Endodermal cell (in vitro differentiated cells): ENCODE measurements at regions not wholly inside any gene's neighbourhood (a gene's known extent, or its start where the extent isn't known, plus 50 kb on each side); places are given as distances from the start of the nearest gene placed in this dataset.

Source experiments
- DNase-seq: peaks from one replicate; pipeline ENCODE4 v3.0.0-alpha.2; 2017
- H3K27ac ChIP-seq: 2 replicates; pipeline ENCODE4 v1.5.1; 2013; ENCODE audit warnings: mild to moderate bottlenecking, low read depth, low read length, moderate library complexity
- H3K27me3 ChIP-seq: 2 replicates; pipeline ENCODE4 v1.6.1; 2013; ENCODE audit warnings: mild to moderate bottlenecking, low read length, moderate library complexity; ENCODE audit not compliant: insufficient read depth, control insufficient read depth, poor library complexity, severe bottlenecking
- H3K36me3 ChIP-seq: 2 replicates; pipeline ENCODE4 v1.7.0; 2013; ENCODE audit warnings: mild to moderate bottlenecking, low read length, moderate library complexity; ENCODE audit not compliant: control insufficient read depth, insufficient read depth
- H3K4me1 ChIP-seq: one replicate; pipeline ENCODE4 v1.7.0; 2013; ENCODE audit warnings: low read length; ENCODE audit not compliant: control insufficient read depth, insufficient read depth
- H3K4me3 ChIP-seq: 2 replicates; pipeline ENCODE4 v1.5.1; 2013; ENCODE audit warnings: mild to moderate bottlenecking, low read length, moderate library complexity
- H3K9ac ChIP-seq: 2 replicates; pipeline ENCODE4 v1.6.1; 2013; ENCODE audit warnings: mild to moderate bottlenecking, low read length, moderate library complexity; ENCODE audit not compliant: poor library complexity, severe bottlenecking; ENCODE audit errors: extremely low read depth
- H3K9me3 ChIP-seq: 2 replicates; pipeline ENCODE4 v1.6.1; 2013; ENCODE audit warnings: mild to moderate bottlenecking, low read length, moderate library complexity; ENCODE audit not compliant: control insufficient read depth
- H3K27ac Mint-ChIP-seq: 2 replicates; pipeline ENCODE4 v1.8.0; 2020; ENCODE audit warnings: mixed read lengths
- H3K27me3 Mint-ChIP-seq: 2 replicates; pipeline ENCODE4 v1.8.0; 2021; ENCODE audit warnings: mild to moderate bottlenecking, mixed read lengths; ENCODE audit not compliant: insufficient read depth
- H3K36me3 Mint-ChIP-seq: 2 replicates; pipeline ENCODE4 v1.8.0; 2020; ENCODE audit warnings: low read depth, mixed read lengths
- H3K4me1 Mint-ChIP-seq: 2 replicates; pipeline ENCODE4 v1.8.0; 2020; ENCODE audit warnings: mixed read lengths
- H3K4me3 Mint-ChIP-seq: 2 replicates; pipeline ENCODE4 v1.8.0; 2020; ENCODE audit warnings: mild to moderate bottlenecking, moderate library complexity, mixed read lengths
- H3K9me3 Mint-ChIP-seq: 2 replicates; pipeline ENCODE4 v1.8.0; 2020; ENCODE audit warnings: mild to moderate bottlenecking, mixed read lengths
- WGBS, 2 experiments: methylation state at CpG; one replicate each; pipeline versions ENCODE4 v1.1.5 to v1.1.7; 2013; ENCODE audit warnings: missing lambda C conversion rate in 2 of 2, mixed read lengths in 1 of 2; ENCODE audit not compliant: insufficient coverage in 1 of 2, insufficient read length in 1 of 2; 5-methylcytosine and 5-hydroxymethylcytosine counted together
- TF ChIP-seq, protein P1 (sequence below): fragments of 200-600 bp; sonication (generic); conservative IDR thresholded peaks from 2 replicates; pipeline ENCODE4 v1.5.0; 2021; ENCODE audit warnings: antibody characterized with exemption, mild to moderate bottlenecking

GRCh38 chr22:48347311-48347710 is 1480.4 kb downstream of the BRD1 start:
- no peaks in the 10 kb centered on the region for H3K27me3 ChIP-seq
- no peak overlapping the region for H3K4me3 Mint-ChIP-seq
- 83 to 88% methylated on average over 6 to 9 of the region's 9 CpGs for WGBS, 2 experiments
- H3K9me3 Mint-ChIP-seq, result no peaks in the 10 kb centered on the region
- no peaks in the 10 kb centered on the region for H3K4me1 Mint-ChIP-seq
- no peak overlapping the region for H3K9ac ChIP-seq
- H3K27ac ChIP-seq, result no peak overlapping the region
- H3K4me3 ChIP-seq, result no peak overlapping the region
- H3K9me3 ChIP-seq, result no peaks in the 10 kb centered on the region
- TF ChIP-seq, protein P1, sequence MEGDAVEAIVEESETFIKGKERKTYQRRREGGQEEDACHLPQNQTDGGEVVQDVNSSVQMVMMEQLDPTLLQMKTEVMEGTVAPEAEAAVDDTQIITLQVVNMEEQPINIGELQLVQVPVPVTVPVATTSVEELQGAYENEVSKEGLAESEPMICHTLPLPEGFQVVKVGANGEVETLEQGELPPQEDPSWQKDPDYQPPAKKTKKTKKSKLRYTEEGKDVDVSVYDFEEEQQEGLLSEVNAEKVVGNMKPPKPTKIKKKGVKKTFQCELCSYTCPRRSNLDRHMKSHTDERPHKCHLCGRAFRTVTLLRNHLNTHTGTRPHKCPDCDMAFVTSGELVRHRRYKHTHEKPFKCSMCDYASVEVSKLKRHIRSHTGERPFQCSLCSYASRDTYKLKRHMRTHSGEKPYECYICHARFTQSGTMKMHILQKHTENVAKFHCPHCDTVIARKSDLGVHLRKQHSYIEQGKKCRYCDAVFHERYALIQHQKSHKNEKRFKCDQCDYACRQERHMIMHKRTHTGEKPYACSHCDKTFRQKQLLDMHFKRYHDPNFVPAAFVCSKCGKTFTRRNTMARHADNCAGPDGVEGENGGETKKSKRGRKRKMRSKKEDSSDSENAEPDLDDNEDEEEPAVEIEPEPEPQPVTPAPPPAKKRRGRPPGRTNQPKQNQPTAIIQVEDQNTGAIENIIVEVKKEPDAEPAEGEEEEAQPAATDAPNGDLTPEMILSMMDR, result no peak
- DNase-seq, result no peak
- H3K36me3 ChIP-seq, result no peaks in the 10 kb centered on the region
- H3K4me1 ChIP-seq, result no peaks in the 10 kb centered on the region
- H3K36me3 Mint-ChIP-seq, result no peaks in the 10 kb centered on the region
- H3K27me3 Mint-ChIP-seq, result peaks cover 21% of the 10 kb centered on the region
- H3K27ac Mint-ChIP-seq, result no peak overlapping the region

- TF ChIP-seq, protein P1, result no peak
- Histone ChIP-seq H3K4me3 (no peak overlapping the region), H3K27me3 (no peaks in the 10 kb centered on the region), H3K9me3 (no peaks in the 10 kb centered on the region), H3K27ac (no peak overlapping the region), H3K36me3 (no peaks in the 10 kb centered on the region), H3K4me1 (no peaks in the 10 kb centered on the region), H3K9ac (no peak overlapping the region)
- Mint-ChIP-seq H3K27ac (no peak overlapping the region), H3K27me3 (peaks cover 24% of the 10 kb centered on the region), H3K4me1 (no peaks in the 10 kb centered on the region), H3K36me3 (no peaks in the 10 kb centered on the region), H3K4me3 (no peak overlapping the region), H3K9me3 (no peaks in the 10 kb centered on the region)
- 92 to 96% methylated on average over 5 to 13 of the region's 13 CpGs for WGBS, 2 experiments
- peak; percentile 39 for DNase-seq
Measured at GRCh38 chr22:48346911-48347310, 1480.8 kb downstream of the BRD1 start.

GRCh38 chr22:48346311-48346710 is 1481.4 kb downstream of the BRD1 start:
- DNase-seq, result no peak
- Histone ChIP-seq H3K9me3 (no peaks in the 10 kb centered on the region), H3K27me3 (no peaks in the 10 kb centered on the region), H3K27ac (no peak overlapping the region), H3K4me1 (no peaks in the 10 kb centered on the region), H3K9ac (no peak overlapping the region), H3K36me3 (no peaks in the 10 kb centered on the region), H3K4me3 (no peak overlapping the region)
- no peaks in the 10 kb centered on the region for H3K36me3 Mint-ChIP-seq
- 95 to 97% methylated on average over 6 to 12 of the region's 12 CpGs for WGBS, 2 experiments
- no peak overlapping the region for H3K27ac Mint-ChIP-seq
- H3K9me3 Mint-ChIP-seq, result no peaks in the 10 kb centered on the region
- H3K4me3 Mint-ChIP-seq, result no peak overlapping the region
- TF ChIP-seq, protein P1, result no peak
- peaks cover 2% of the 10 kb centered on the region for H3K4me1 Mint-ChIP-seq
- H3K27me3 Mint-ChIP-seq, result peaks cover 30% of the 10 kb centered on the region
